ENCODE measurements at regions not wholly inside any gene's neighbourhood (a gene's known extent, or its start where the extent isn't known, plus 50 kb on each side); places are given as distances from the start of the nearest gene placed in this dataset.

DNA sequence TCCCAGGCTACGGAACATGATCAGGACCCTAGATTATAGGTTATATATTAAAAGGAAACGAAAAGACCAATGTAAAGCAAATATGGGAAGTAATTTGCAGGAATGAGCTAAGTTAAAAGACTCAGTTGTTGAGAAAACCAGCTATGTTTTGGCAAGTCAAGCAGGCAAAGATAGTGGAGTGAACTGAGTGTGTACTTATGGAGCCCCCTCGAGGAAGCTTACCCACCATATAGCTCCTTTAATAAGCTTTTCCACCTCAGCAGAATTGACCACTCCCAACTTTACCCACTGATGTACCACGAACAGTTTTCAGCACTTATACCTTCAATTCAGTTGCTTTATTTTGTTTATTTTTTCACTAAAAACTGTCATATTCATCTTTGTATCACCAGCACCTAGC is 57.3 kb upstream of the PJA2 start:
- no peak for DNase-seq
